Endothelial cell of umbilical vein (primary cell): ENCODE measurements at regions not wholly inside any gene's neighbourhood (a gene's known extent, or its start where the extent isn't known, plus 50 kb on each side); places are given as distances from the start of the nearest gene placed in this dataset.

Experiments
- BruUV-seq: library from RNA; stranded (reverse); fragments of 400-500 nt; replicated peaks from 2 replicates; lab custom pipeline; 2021; lab: Mats Ljungman, UMichigan
- CTCF ChIA-PET: fragments of 300-600, 350-600 bp; sonication (Branson Sonifier 250); formaldehyde crosslinking; loops from one replicate; lab custom pipeline; 2021; ENCODE audit warnings: antibody characterized with exemption, inconsistent platforms; lab: Charles Lee
- POLR2A ChIA-PET: fragments of 300-600, 350-600 bp; sonication (Branson Sonifier 250); formaldehyde crosslinking; loops from one replicate; lab custom pipeline; 2021; ENCODE audit warnings: antibody characterized with exemption, inconsistent platforms; lab: Charles Lee
- DNase-seq: peaks from one replicate; pipeline ENCODE4 v3.0.0-alpha.2; 2011; ENCODE audit warnings: low read depth, low spot score
- FAIRE-seq: peaks from 2 replicates; lab custom pipeline; 2011; peaks lifted over from hg19 to GRCh38; lab: Jason Lieb, UNC
- H2AFZ ChIP-seq: 2 replicates; pipeline ENCODE4 v1.6.0; 2012; ENCODE audit warnings: low read depth, low read length, control low read depth, inconsistent platforms
- H3K27ac ChIP-seq: 2 replicates; pipeline ENCODE4 v1.5.1; 2011; ENCODE audit warnings: low read depth, mild to moderate bottlenecking, control low read depth, low read length, moderate library complexity; ENCODE audit not compliant: insufficient read depth
- H3K27me3 ChIP-seq, 2 experiments: 2 replicates each; pipeline versions ENCODE4 v1.6.0 to v1.6.1; 2011; ENCODE audit warnings: low read length in 2 of 2, mixed read lengths in 1 of 2; ENCODE audit not compliant: control insufficient read depth in 2 of 2, insufficient read depth in 2 of 2
- H3K36me3 ChIP-seq, 2 experiments: 2 replicates in 1 of 2; 3 replicates in 1 of 2; pipeline ENCODE4 v1.5.1; 2011; ENCODE audit warnings: low read length in 2 of 2, mild to moderate bottlenecking in 1 of 2, moderate library complexity in 1 of 2; ENCODE audit not compliant: control insufficient read depth in 2 of 2, insufficient read depth in 2 of 2; ENCODE audit errors: extremely low read depth in 1 of 2
- H3K4me1 ChIP-seq: 3 replicates; pipeline ENCODE4 v1.5.1; 2011; ENCODE audit warnings: mild to moderate bottlenecking, low read length; ENCODE audit not compliant: control insufficient read depth, insufficient read depth; ENCODE audit errors: extremely low read depth
- H3K4me2 ChIP-seq: 2 replicates; pipeline ENCODE4 v1.6.1; 2011; ENCODE audit warnings: low read length, control low read depth, mixed read lengths; ENCODE audit not compliant: insufficient read depth
- H3K4me3 ChIP-seq, 3 experiments: fragments of 200-600 bp in 1 of 3; sonication (generic), shearing (Covaris generic) in 1 of 3; replicated peaks in 1 of 3; 2 replicates each; pipeline ENCODE4 v1.5.1; 2011 to 2016; ENCODE audit warnings: control low read depth in 3 of 3, low read length in 3 of 3, mild to moderate bottlenecking in 2 of 3, inconsistent platforms in 1 of 3, low read depth in 1 of 3, moderate library complexity in 1 of 3; ENCODE audit not compliant: insufficient read depth in 1 of 3
- H3K79me2 ChIP-seq: 2 replicates; pipeline ENCODE4 v1.6.0; 2012; ENCODE audit warnings: low read length, inconsistent platforms; ENCODE audit not compliant: control insufficient read depth, insufficient read depth
- H3K9ac ChIP-seq: replicated peaks from 2 replicates; pipeline ENCODE3; 2011; ENCODE audit warnings: low read length, control low read depth; ENCODE audit not compliant: insufficient read depth; ENCODE audit errors: extremely low read depth
- H3K9me1 ChIP-seq: replicated peaks from 3 replicates; pipeline ENCODE4 v1.6.0; 2011; ENCODE audit warnings: mild to moderate bottlenecking, low read length; ENCODE audit not compliant: control insufficient read depth, insufficient read depth; ENCODE audit errors: extremely low read depth
- H3K9me3 ChIP-seq: replicated peaks from 2 replicates; pipeline ENCODE4 v1.5.1; 2012; ENCODE audit warnings: low read length, inconsistent platforms; ENCODE audit not compliant: control insufficient read depth, insufficient read depth
- H4K20me1 ChIP-seq: replicated peaks from 2 replicates; pipeline ENCODE3; 2011; ENCODE audit warnings: mild to moderate bottlenecking, low read length; ENCODE audit not compliant: control insufficient read depth, insufficient read depth; ENCODE audit errors: extremely low read depth
- FOS ChIP-seq: IDR thresholded peaks from 2 replicates; pipeline ENCODE4 v1.6.1; 2011; ENCODE audit warnings: mild to moderate bottlenecking, low read length, moderate library complexity, borderline replicate concordance; ENCODE audit not compliant: insufficient read depth
- MYC ChIP-seq: IDR thresholded peaks from one replicate; pipeline ENCODE4 v1.6.1; 2011; ENCODE audit warnings: mild to moderate bottlenecking, low read depth, low read length
- POLR2A ChIP-seq: IDR thresholded peaks from 2 replicates; pipeline ENCODE4 v1.6.1; 2012; ENCODE audit warnings: low read depth, mild to moderate bottlenecking, control low read depth, low read length
- POLR2AphosphoS5 ChIP-seq: IDR thresholded peaks from 2 replicates; pipeline ENCODE4 v1.6.1; 2012; ENCODE audit warnings: low read depth, mild to moderate bottlenecking, control low read depth, low read length, moderate library complexity; ENCODE audit not compliant: insufficient read depth
- dilution Hi-C: fragments of 300-500 bp; cut with MboI; formaldehyde crosslinking; loops from one replicate; pipeline ENCODE4 v1.15.0; 2019; ENCODE audit warnings: low sequenced_read_pairs; ENCODE audit not compliant: extremely low pct_ligation_motif_present
- intact Hi-C: fragments of 100-400 bp; cut with micrococcal nuclease; formaldehyde crosslinking; loops from one replicate; pipeline ENCODE4 v1.10.0; 2022
- TF ChIP-seq, protein P1 (sequence below), 2 donors: IDR thresholded peaks; 1 replicate in 1 of 2; 2 replicates in 1 of 2; pipeline ENCODE4 v1.5.1; 2011; ENCODE audit warnings: low read length in 2 of 2, mild to moderate bottlenecking in 2 of 2, moderate library complexity in 2 of 2, control low read depth in 1 of 2, inconsistent platforms in 1 of 2, low read depth in 1 of 2; ENCODE audit not compliant: insufficient read depth in 1 of 2; ENCODE audit errors: extremely low read depth in 1 of 2
- TF ChIP-seq, protein P2 (sequence below): IDR thresholded peaks from 2 replicates; pipeline ENCODE4 v1.6.1; 2011; ENCODE audit not compliant: insufficient read depth, insufficient read length

DNA sequence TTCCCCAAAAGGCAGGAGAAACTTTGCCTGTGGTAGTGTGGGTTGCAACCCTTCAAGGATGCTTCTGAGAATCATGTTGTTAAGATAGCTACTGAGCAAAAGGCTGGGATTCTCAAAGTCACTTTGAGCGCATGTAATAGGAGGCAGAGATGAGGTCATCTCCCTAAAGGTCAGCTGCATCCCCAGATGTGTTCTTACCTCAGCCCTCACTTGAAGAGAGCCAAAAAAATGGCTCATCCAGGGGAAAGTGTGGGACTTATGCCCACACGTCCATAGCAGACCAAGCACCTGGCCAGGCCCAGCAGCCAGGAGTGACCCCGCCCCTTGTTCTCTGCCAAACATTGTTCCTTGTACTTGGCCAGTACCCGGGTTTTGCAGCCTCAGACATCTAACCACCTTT is 187.0 kb upstream of the BMP2 start:
- dilution Hi-C loops (no loop called here), intact Hi-C loops (loop anchor here (5.0 kb wide), 4 partner anchors 78 to 707 kb away; no protein-coding TSS in a partner anchor)
- no peaks in the 10 kb centered on the region for H3K9me1 ChIP-seq
- H3K79me2 ChIP-seq = no peaks in the 10 kb centered on the region
- TF ChIP-seq POLR2A (no peak), POLR2AphosphoS5 (no peak)
- TF ChIP-seq, protein P1, sequence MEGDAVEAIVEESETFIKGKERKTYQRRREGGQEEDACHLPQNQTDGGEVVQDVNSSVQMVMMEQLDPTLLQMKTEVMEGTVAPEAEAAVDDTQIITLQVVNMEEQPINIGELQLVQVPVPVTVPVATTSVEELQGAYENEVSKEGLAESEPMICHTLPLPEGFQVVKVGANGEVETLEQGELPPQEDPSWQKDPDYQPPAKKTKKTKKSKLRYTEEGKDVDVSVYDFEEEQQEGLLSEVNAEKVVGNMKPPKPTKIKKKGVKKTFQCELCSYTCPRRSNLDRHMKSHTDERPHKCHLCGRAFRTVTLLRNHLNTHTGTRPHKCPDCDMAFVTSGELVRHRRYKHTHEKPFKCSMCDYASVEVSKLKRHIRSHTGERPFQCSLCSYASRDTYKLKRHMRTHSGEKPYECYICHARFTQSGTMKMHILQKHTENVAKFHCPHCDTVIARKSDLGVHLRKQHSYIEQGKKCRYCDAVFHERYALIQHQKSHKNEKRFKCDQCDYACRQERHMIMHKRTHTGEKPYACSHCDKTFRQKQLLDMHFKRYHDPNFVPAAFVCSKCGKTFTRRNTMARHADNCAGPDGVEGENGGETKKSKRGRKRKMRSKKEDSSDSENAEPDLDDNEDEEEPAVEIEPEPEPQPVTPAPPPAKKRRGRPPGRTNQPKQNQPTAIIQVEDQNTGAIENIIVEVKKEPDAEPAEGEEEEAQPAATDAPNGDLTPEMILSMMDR (IDR thresholded peaks at IDR 0.05; ENCODE audit: extremely low read depth in 1 of 2, insufficient read depth in 1 of 2, low read depth in 1 of 2, low read length in 2 of 2) = no peak
- TF ChIP-seq, protein P2, sequence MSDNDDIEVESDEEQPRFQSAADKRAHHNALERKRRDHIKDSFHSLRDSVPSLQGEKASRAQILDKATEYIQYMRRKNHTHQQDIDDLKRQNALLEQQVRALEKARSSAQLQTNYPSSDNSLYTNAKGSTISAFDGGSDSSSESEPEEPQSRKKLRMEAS = no peak
- no peak overlapping the region for H3K9ac ChIP-seq
- ChIA-PET POLR2A (no interaction called here), CTCF (no interaction called here)
- no peak overlapping the region for H3K4me3 ChIP-seq
- H3K4me2 ChIP-seq = no peak overlapping the region
- no peaks in the 10 kb centered on the region for H3K9me3 ChIP-seq
- H3K4me1 ChIP-seq = peaks cover 33% of the 10 kb centered on the region
- no peak overlapping the region for H3K27ac ChIP-seq
- FAIRE-seq = no peak
- no TSS peak for BruUV-seq
- H3K27me3 ChIP-seq = no peaks in the 10 kb centered on the region
- DNase-seq = no peak
- no peaks in the 10 kb centered on the region for H4K20me1 ChIP-seq
- no peak overlapping the region for H2AFZ ChIP-seq
- no peaks in the 10 kb centered on the region for H3K36me3 ChIP-seq

DNA sequence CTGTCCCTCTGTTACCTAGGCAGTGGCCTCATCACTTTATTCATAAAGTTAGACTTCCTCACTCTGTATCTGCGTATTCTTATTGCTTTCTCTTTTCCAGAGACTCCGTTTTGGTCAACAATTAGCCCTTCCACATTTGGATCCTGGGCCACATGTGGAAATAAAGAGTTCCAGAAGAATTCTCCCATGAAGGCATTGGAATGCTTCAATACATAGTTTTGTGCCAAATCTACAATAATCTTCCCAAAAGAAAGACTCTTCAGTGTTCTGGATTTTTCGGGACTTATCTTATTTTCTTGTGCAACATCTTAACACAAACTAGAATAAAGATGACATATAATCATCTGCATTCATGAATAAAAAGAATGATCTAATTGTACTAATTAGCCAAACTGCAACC is 187.7 kb upstream of the BMP2 start:
- ChIA-PET CTCF (no interaction called here), POLR2A (no interaction called here)
- Histone ChIP-seq H3K9me3 (no peaks in the 10 kb centered on the region), H3K27me3 (no peaks in the 10 kb centered on the region), H3K27ac (no peak overlapping the region), H3K4me2 (no peak overlapping the region), H3K9ac (no peak overlapping the region), H2AFZ (no peak overlapping the region), H4K20me1 (no peaks in the 10 kb centered on the region), H3K79me2 (no peaks in the 10 kb centered on the region), H3K4me1 (peaks cover 38% of the 10 kb centered on the region), H3K9me1 (no peaks in the 10 kb centered on the region), H3K36me3 (no peaks in the 10 kb centered on the region), H3K4me3 (no peak overlapping the region)
- TF ChIP-seq FOS (no peak), POLR2A (no peak), MYC (no peak)
- TF ChIP-seq, protein P1 (IDR thresholded peaks at IDR 0.05; ENCODE audit: extremely low read depth in 1 of 2, insufficient read depth in 1 of 2, low read depth in 1 of 2, low read length in 2 of 2) = no peak
- no TSS peak for BruUV-seq
- intact Hi-C loops = loop anchor here (5.0 kb wide), 4 partner anchors 78 to 707 kb away; no protein-coding TSS in a partner anchor
- FAIRE-seq (no peak), DNase-seq (no peak)
- dilution Hi-C loops = no loop called here
